HCT116 (cell line): ENCODE measurements at regions not wholly inside any gene's neighbourhood (a gene's known extent, or its start where the extent isn't known, plus 50 kb on each side); places are given as distances from the start of the nearest gene placed in this dataset.

Experiments used
- ATAC-seq: fragments of 200-7000 bp; cut with Tn5 transposase; 2 replicates; pipeline ENCODE4 v1.9.1; 2020; ENCODE audit warnings: mild to moderate bottlenecking, moderate library complexity
- BruUV-seq: library from RNA; stranded (reverse); fragments of 400-500 nt; replicated peaks from 2 replicates; lab custom pipeline; 2021; lab: Mats Ljungman, UMichigan
- CTCF ChIA-PET: fragments of 300-600 bp; sonication (Branson Sonifier 250); formaldehyde crosslinking; loops from one replicate; lab custom pipeline; 2021; ENCODE audit warnings: antibody characterized with exemption; lab: Charles Lee
- POLR2A ChIA-PET: fragments of 300-600, 350-600 bp; sonication (Branson Sonifier 250); formaldehyde crosslinking; loops from one replicate; lab custom pipeline; 2021; ENCODE audit warnings: antibody characterized with exemption; lab: Charles Lee
- RAD21 ChIA-PET, 2 experiments: fragments of 300-600 bp; sonication (Branson Sonifier 250); formaldehyde crosslinking; loops; one replicate each; lab custom pipeline; 2023; ENCODE audit warnings: low total read pairs in 2 of 2; ENCODE audit not compliant: uncharacterized antibody in 2 of 2, unreplicated experiment in 2 of 2, low non-redundant PET in 1 of 2; lab: Charles Lee
- DNase-seq: peaks from one replicate; pipeline ENCODE4 v3.0.0-alpha.2; 2010; ENCODE audit warnings: low read depth, low spot score
- H2AFZ ChIP-seq: fragments of 200-600 bp; shearing (Covaris generic), sonication (generic); 2 replicates; pipeline ENCODE4 v1.6.1; 2017; ENCODE audit warnings: low read depth, mixed run types, mixed read lengths, antibody characterized with exemption, low read length; ENCODE audit not compliant: poor library complexity, severe bottlenecking
- H3K27ac ChIP-seq: 2 replicates; pipeline ENCODE4 v1.5.1; 2012; ENCODE audit warnings: low read depth, low read length
- H3K27me3 ChIP-seq: fragments of 200-600 bp; sonication (generic); 2 replicates; pipeline ENCODE4 v1.6.1; 2016; ENCODE audit warnings: mixed run types, low read length, mixed read lengths; ENCODE audit not compliant: insufficient read depth
- H3K36me3 ChIP-seq, 2 experiments: fragments of 200-500 bp in 1 of 2; fragments of 200-600 bp in 1 of 2; sonication (Bioruptor generic) in 1 of 2; sonication (generic) in 1 of 2; 2 replicates each; pipeline versions ENCODE4 v1.5.1 to v1.6.1; 2014 to 2016; ENCODE audit warnings: low read length in 2 of 2, inconsistent platforms in 1 of 2, mixed read lengths in 1 of 2, mixed run types in 1 of 2; ENCODE audit not compliant: insufficient read depth in 2 of 2, control insufficient read depth in 1 of 2
- H3K4me1 ChIP-seq, 2 experiments: fragments of 200-600 bp in 1 of 2; sonication (generic) in 1 of 2; 2 replicates each; pipeline versions ENCODE4 v1.5.1 to v1.6.1; 2012 to 2017; ENCODE audit warnings: low read length in 2 of 2, inconsistent platforms in 1 of 2, mild to moderate bottlenecking in 1 of 2, mixed read lengths in 1 of 2, mixed run types in 1 of 2, moderate library complexity in 1 of 2; ENCODE audit not compliant: insufficient read depth in 2 of 2, control insufficient read depth in 1 of 2
- H3K4me2 ChIP-seq: fragments of 200-600 bp; sonication (generic); 2 replicates; pipeline ENCODE4 v1.6.1; 2017; ENCODE audit warnings: mixed run types, low read length, mixed read lengths
- H3K4me3 ChIP-seq, 2 experiments: fragments of 200-600 bp in 1 of 2; sonication (generic) in 1 of 2; replicated peaks in 1 of 2; 2 replicates each; pipeline ENCODE4 v1.5.1; 2011 to 2016; ENCODE audit warnings: low read length in 2 of 2, control low read depth in 1 of 2, low read depth in 1 of 2, mild to moderate bottlenecking in 1 of 2, mixed read lengths in 1 of 2, mixed run types in 1 of 2
- H3K79me2 ChIP-seq: fragments of 200-600 bp; sonication (generic); 2 replicates; pipeline ENCODE4 v1.6.1; 2017; ENCODE audit warnings: mild to moderate bottlenecking, mixed run types, low read length, moderate library complexity, mixed read lengths; ENCODE audit not compliant: insufficient read depth
- H3K9ac ChIP-seq: fragments of 200-600 bp; sonication (generic); 2 replicates; pipeline ENCODE4 v1.6.1; 2016; ENCODE audit warnings: low read length, mixed read lengths
- H3K9me2 ChIP-seq: fragments of 200-600 bp; sonication (generic), shearing (Covaris generic); 2 replicates; pipeline ENCODE4 v1.6.1; 2017; ENCODE audit warnings: mixed run types, mild to moderate bottlenecking, moderate library complexity; ENCODE audit not compliant: insufficient read depth
- H3K9me3 ChIP-seq, 2 experiments: fragments of 200-500 bp in 1 of 2; fragments of 200-600 bp in 1 of 2; sonication (Bioruptor generic) in 1 of 2; sonication (generic) in 1 of 2; 2 replicates each; pipeline ENCODE4 v1.6.1; 2014 to 2017; ENCODE audit warnings: low read length in 2 of 2, mixed read lengths in 2 of 2, inconsistent platforms in 1 of 2, low read depth in 1 of 2, mild to moderate bottlenecking in 1 of 2, mixed run types in 1 of 2, moderate library complexity in 1 of 2; ENCODE audit not compliant: control insufficient read depth in 1 of 2, insufficient read depth in 1 of 2
- H4K20me1 ChIP-seq: fragments of 200-600 bp; sonication (generic), shearing (Covaris generic); 2 replicates; pipeline ENCODE4 v1.6.1; 2017; ENCODE audit warnings: mixed run types, mild to moderate bottlenecking, moderate library complexity; ENCODE audit not compliant: insufficient read depth
- ATF3 ChIP-seq: IDR thresholded peaks from 2 replicates; pipeline ENCODE4 v1.6.1; 2012
- CBX3 ChIP-seq: IDR thresholded peaks from 2 replicates; pipeline ENCODE4 v1.6.1; 2012; ENCODE audit warnings: low read depth
- CEBPB ChIP-seq: IDR thresholded peaks from 2 replicates; pipeline ENCODE4 v1.6.1; 2012; ENCODE audit warnings: low read depth
- CTCF ChIP-seq, 3 experiments: fragments of 200-600 bp in 1 of 3; sonication (generic) in 1 of 3; IDR thresholded peaks in 2 of 3; conservative IDR thresholded peaks in 1 of 3; 2 replicates each; pipeline ENCODE4 v1.5.1; 2012 to 2017; ENCODE audit warnings: low read depth in 2 of 3, low read length in 2 of 3, antibody characterized with exemption in 1 of 3, borderline replicate concordance in 1 of 3, control low read depth in 1 of 3, mild to moderate bottlenecking in 1 of 3, mixed read lengths in 1 of 3, mixed run types in 1 of 3, moderate library complexity in 1 of 3; ENCODE audit not compliant: insufficient read depth in 1 of 3
- EGR1 ChIP-seq: IDR thresholded peaks from 2 replicates; pipeline ENCODE4 v1.6.1; 2012; ENCODE audit warnings: low read depth
- EZH2 ChIP-seq: fragments of 200-600 bp; sonication (generic); IDR thresholded peaks from 2 replicates; pipeline ENCODE4 v1.6.1; 2017; ENCODE audit warnings: antibody characterized with exemption, mixed run types
- EZH2phosphoT487 ChIP-seq: fragments of 200-600 bp; IDR thresholded peaks from 2 replicates; pipeline ENCODE4 v1.6.1; 2018; ENCODE audit warnings: antibody characterized with exemption, borderline replicate concordance
- FOSL1 ChIP-seq: IDR thresholded peaks from 2 replicates; pipeline ENCODE4 v1.6.1; 2012; ENCODE audit warnings: low read depth
- JUND ChIP-seq: IDR thresholded peaks from 2 replicates; pipeline ENCODE4 v1.6.1; 2012
- POLR2A ChIP-seq: IDR thresholded peaks from 2 replicates; pipeline ENCODE4 v1.7.0; 2011; ENCODE audit warnings: borderline replicate concordance; ENCODE audit not compliant: insufficient read depth, insufficient read length; ENCODE audit errors: extremely low read depth
- RAD21 ChIP-seq: IDR thresholded peaks from 2 replicates; pipeline ENCODE4 v1.6.1; 2012; ENCODE audit warnings: low read depth, mild to moderate bottlenecking
- REST ChIP-seq: IDR thresholded peaks from 2 replicates; pipeline ENCODE4 v1.6.1; 2012; ENCODE audit warnings: low read depth
- SIN3A ChIP-seq: IDR thresholded peaks from 2 replicates; pipeline ENCODE4 v1.6.1; 2012; ENCODE audit warnings: low read depth
- SRF ChIP-seq: IDR thresholded peaks from 2 replicates; pipeline ENCODE4 v1.6.1; 2012; ENCODE audit warnings: low read depth
- TCF7L2 ChIP-seq: IDR thresholded peaks from 2 replicates; pipeline ENCODE4 v1.7.0; 2011; ENCODE audit warnings: borderline replicate concordance, inconsistent platforms; ENCODE audit not compliant: insufficient read depth, insufficient read length; ENCODE audit errors: extremely low read depth
- ZFX ChIP-seq: fragments of 450-650 bp; IDR thresholded peaks from 2 replicates; pipeline ENCODE4 v1.6.1; 2017
- ZNF274 ChIP-seq: fragments of 200-500 bp; sonication (Bioruptor generic); IDR thresholded peaks from 2 replicates; pipeline ENCODE4 v1.6.1; 2014; ENCODE audit warnings: mild to moderate bottlenecking, low read depth, low read length, inconsistent platforms
- intact Hi-C: fragments of 100-400 bp; cut with micrococcal nuclease; formaldehyde crosslinking; loops from 2 replicates; pipeline ENCODE4 v1.10.0; 2022

GRCh38 chr6:44558832-44559251 is 171.3 kb downstream of the CDC5L start:
- Histone ChIP-seq H3K27me3 (no peaks in the 10 kb centered on the region), H3K9me2 (no peaks in the 10 kb centered on the region), H3K36me3 (no peaks in the 10 kb centered on the region), H2AFZ (no peak overlapping the region), H3K79me2 (no peaks in the 10 kb centered on the region), H3K9me3 (no peaks in the 10 kb centered on the region), H3K4me1 (no peaks in the 10 kb centered on the region), H3K4me3 (no peak overlapping the region), H4K20me1 (no peaks in the 10 kb centered on the region), H3K4me2 (no peak overlapping the region), H3K27ac (no peak overlapping the region), H3K9ac (no peak overlapping the region)
- ChIA-PET CTCF (no interaction called here), POLR2A (no interaction called here), RAD21 (no interaction called here)
- DNase-seq, result no peak
- BruUV-seq, result no TSS peak
- intact Hi-C loops, result no loop called here
- ATAC-seq, result no peak
- no peak for TF ChIP-seq POLR2A
- no peak for TF ChIP-seq EZH2
- no peak for TF ChIP-seq TCF7L2
- no peak for TF ChIP-seq RAD21
- TF ChIP-seq JUND, result no peak
- no peak for TF ChIP-seq CTCF (IDR thresholded peaks at IDR 0.05 in 2 of 3, conservative IDR thresholded peaks at IDR 0.05 in 1 of 3; ENCODE audit: borderline replicate concordance in 1 of 3, insufficient read depth in 1 of 3, low read depth in 2 of 3, low read length in 2 of 3)
- TF ChIP-seq ATF3, result no peak
- TF ChIP-seq ZFX, result no peak
- TF ChIP-seq EZH2phosphoT487, result no peak
- no peak for TF ChIP-seq REST
- TF ChIP-seq CBX3, result no peak
- no peak for TF ChIP-seq FOSL1
- TF ChIP-seq SRF, result no peak
- no peak for TF ChIP-seq CEBPB
- no peak for TF ChIP-seq SIN3A
- no peak for TF ChIP-seq ZNF274
- TF ChIP-seq EGR1, result no peak
